ENCODE measurements at regions not wholly inside any gene's neighbourhood (a gene's known extent, or its start where the extent isn't known, plus 50 kb on each side); places are given as distances from the start of the nearest gene placed in this dataset.
"Not testable (repeated sequence)": the region's sequence is repeated elsewhere in the genome, so short reads cannot be mapped to it uniquely, and the experiment has no call there.

DNA sequence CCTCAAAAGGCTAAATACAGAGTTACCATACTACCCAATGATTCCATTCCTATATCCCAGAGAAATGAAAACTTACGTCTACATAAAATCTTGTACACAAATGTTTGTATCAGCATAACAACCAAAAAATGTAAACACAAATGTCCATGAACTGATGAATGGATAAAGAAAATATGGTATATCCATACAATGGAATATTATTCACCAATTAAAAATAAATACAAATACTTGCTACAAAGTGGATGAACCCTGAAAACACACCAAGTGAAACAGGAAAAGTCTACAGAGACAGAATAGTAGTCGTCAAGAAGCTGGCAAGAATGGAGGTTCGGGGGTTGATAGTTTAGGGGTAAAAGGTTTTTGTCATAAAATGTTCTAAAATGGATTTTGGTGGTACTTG is 54.0 kb upstream of the ANKRD28 start:
- DNase-seq: no peak

DNA sequence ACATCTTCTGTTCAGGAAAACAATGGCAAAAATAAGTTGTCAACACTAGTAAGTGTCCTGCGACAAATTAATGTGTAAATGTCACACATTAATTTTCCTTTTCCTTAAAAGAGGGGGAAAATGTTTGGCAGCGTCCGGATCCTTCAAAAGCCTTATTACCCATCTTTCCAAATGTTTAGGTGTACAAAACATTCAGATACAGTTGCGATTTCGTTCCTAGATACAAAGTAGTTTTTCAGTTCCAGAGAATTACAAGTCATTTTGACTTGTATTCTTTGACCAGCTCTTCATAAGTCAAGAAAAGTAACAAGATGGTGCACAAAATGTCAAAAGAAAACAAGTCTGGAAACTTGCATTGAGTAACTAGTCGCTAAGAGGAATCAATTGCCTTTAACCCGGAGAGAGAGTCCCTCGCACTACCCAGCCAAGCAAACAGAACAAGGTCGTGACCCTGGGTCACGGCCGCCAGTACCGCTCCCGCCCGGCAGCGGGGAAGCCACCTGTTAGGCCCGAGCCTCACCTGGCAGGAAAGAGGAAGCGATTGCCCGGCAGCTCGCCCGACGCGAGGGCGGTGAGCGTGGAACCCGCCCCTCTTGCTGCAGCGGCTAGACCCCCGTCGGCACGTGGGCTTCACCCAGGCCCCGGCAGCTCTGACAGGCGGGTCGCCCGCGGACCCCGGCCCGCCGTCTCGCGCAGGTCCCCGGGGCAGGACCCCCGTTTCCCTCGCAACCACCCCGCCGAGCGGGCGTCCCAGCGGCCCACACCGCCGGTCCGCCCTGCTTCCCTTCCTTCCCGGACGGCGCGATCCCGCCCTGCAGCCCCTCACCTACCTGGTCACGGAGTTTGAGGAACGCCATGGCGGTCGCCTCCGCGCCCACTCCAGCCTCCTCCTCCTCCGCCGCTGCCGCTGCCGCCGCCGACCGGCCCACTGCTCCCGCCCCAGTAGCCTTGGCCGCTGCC is 61.0 kb upstream of the ANKRD28 start:
- peak; percentile 9 for DNase-seq

GRCh38 chr3:15859507-15860013 is 61.8 kb upstream of the ANKRD28 start:
- DNase-seq: peak; percentile 64

GRCh38 chr3:15860014-15860934 is 62.5 kb upstream of the ANKRD28 start:
- no peak for DNase-seq

DNA sequence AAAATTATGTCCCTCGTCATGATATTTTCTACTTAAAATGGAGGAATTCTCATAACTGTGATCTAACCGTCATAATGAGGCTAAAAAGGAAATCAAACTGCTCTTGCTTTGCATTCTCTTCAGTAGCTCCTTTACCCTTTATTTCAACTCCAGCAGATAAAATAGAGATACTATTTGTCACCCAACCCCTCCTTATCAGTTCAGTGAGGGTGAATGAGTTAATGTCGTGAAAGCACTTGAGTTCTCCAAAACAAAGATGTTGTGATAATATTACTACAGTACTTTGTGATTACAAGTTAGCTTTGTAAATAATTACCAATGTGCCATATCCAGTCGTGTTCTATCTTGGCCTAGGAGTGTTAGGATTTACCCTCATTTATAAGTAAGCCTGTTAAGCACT is 63.4 kb upstream of the ANKRD28 start:
- DNase-seq: no peak

DNA sequence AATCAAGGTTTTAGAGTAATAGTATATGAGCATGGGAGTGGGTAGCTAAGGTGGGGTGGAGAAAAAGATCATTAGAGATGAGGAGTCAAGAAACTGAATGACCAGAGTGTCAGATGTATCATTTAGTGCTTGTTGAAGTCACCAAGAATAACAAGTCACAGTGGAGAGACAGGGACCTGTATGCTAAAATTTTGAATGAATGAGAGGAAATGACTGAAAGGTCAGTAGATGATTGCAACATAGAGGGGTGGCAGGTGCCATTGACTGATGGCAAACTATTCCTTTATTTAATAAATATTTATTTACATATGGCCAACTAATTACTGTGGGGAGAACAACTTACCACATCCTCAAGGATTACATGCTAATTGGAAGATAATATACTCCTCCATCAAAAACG is 75.0 kb upstream of the ANKRD28 start:
- no peak for DNase-seq

- DNase-seq: no peak
Measured at GRCh38 chr3:15873415-15873814, 75.6 kb upstream of the ANKRD28 start.

DNA sequence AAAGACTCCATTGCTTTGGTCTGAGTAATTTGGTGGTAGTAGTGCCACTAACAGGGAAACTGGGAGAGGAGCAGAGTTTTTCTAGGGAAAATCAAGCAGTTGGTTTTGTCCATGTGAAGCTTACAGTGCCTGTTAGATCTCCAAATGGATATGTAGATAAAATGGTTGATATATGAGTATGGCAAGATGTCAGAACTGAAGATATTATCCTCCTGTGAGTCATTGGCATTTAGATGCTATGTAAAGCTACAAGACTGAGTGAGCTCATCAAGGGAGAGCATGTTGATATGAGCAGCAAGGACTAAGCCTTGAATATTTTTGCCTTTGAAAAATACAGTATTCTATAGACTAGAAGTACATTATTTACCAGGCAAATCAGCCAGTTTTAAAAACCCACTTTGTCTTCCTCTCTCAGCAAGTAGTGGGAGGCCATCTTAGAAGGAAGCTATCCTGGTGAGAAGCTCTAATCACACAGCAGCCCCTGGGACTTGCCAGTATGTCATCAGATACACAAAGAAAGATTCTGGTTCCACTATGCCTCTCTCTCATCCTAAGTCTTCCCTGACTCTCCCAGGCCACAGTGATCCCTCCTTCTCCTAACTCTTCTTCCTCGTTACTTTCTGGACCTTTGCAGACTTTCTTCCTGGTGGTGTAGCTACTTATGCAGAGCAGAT is 77.4 kb upstream of the ANKRD28 start:
- no peak for DNase-seq

- DNase-seq: no peak
Measured at GRCh38 chr3:15876669-15877068, 78.9 kb upstream of the ANKRD28 start.

DNA sequence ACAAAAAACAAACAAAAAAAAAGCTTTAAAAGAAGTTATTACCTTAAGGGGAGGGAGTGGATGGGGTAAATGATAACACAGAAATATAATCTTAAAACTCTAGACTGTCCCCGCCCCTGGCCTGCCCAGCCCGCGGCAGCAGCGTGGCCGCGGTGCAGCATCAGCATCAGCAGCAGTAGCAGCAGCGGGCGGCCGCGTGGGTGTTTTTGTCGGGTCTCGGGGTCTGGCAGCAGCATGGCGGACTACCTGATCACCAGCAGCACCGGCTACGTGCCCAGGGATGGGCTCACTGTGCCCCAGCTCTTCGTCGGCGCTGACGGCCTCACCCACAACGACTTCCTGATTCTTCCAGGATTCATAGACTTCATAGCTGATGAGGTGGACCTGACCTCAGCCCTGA is 80.0 kb upstream of the ANKRD28 start:
- DNase-seq: no peak

- DNase-seq: not testable (repeated sequence)
Measured at GRCh38 chr3:15879787-15880186, 82.0 kb upstream of the ANKRD28 start.

- no peak for DNase-seq
Measured at GRCh38 chr3:15882577-15882976, 84.8 kb upstream of the ANKRD28 start.

DNA sequence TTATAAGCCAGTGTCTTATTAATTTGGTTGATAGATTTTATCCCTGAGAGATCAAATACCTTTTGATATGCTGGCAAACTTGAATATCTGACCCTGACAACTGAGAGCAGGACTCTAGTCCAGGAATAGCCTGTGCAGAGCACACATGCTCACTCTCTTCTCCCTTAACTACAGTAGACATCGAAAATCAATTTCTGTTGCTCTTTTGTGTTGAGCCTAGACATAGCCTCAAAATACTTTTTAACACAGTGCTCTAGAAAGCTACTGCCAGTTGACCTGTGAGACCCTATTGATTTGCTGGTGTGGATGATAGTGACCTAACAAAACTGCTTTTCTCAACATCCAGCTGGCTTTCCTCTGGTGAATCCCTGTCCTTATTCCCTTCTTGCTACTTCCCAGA is 86.4 kb upstream of the ANKRD28 start:
- DNase-seq: no peak

GRCh38 chr3:15886521-15886920 is 88.7 kb upstream of the ANKRD28 start:
- no peak for DNase-seq

DNA sequence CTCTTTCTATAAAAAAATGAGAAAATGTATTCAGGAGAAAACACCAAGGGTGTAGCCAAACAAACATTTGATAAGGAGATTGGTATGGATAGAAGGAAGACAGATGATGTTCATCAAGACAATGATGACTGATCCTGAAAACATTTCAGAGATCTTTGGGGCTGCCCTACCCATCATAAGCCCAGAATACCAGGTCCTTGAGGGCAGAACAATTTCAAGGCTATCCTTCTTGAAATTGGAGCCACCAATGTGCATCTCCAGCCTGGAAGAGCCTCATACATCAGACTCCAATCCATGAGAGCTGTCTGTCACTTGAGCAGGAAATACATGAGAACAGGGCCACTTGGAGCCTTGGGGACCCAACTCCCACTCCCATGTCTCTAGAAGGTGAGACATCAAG is 89.5 kb upstream of the ANKRD28 start:
- no peak for DNase-seq

DNA sequence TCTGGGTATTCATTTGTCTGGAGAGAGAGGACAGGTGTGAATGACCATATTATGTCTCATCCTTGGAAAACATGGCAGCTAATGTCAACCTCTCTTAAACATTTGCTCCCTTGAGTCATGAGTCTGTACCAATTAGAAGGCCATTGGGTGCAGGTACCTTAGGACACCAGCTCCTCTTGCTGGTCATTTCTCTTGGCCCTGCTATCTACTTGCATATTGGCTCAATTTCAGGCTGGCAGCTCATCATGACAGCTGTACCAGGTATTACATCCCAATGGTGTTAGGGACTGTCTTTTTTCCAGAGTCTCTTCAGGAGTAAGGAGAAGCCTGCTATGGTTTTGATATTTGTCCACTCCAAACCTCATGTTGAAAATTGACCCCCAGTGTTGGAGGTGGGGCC is 92.2 kb upstream of the ANKRD28 start:
- no peak for DNase-seq

- no peak for DNase-seq
Measured at GRCh38 chr3:15892311-15893227, 94.8 kb upstream of the ANKRD28 start.

- no peak for DNase-seq
Measured at GRCh38 chr3:15894382-15894781, 96.6 kb upstream of the ANKRD28 start.

GRCh38 chr3:15896500-15896899 is 98.7 kb upstream of the ANKRD28 start:
- DNase-seq: no peak

GRCh38 chr3:15899388-15899787 is 101.6 kb upstream of the ANKRD28 start:
- DNase-seq: no peak

GRCh38 chr3:15903164-15903563 is 105.4 kb upstream of the ANKRD28 start:
- no peak for DNase-seq
